ENCODE measurements at regions not wholly inside any gene's neighbourhood (a gene's known extent, or its start where the extent isn't known, plus 50 kb on each side); places are given as distances from the start of the nearest gene placed in this dataset.

DNA sequence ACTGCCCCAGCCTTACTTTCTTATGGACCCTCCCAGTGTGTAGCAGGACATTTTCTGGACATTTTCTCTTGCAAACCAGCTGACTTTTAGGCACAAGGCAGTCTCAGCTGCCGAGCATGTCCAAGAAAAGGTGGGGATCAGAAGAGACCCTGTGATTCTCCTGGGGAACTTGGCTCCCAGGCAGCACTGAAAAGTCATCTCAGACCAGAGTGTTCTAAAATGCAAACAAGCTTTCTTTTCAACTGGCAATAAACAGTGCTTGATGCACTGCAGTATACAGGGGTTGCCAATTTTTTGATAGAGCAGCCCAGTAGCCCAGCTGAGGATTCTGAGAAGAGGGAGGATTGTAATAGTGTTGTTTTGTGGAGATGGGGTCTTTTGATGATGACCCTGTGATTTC is 168.0 kb upstream of the PHYHIPL start:
- Histone ChIP-seq H3K27me3 (no peaks in the 10 kb centered on the region), H3K27ac (no peak overlapping the region), H3K4me3 (no peak overlapping the region), H3K36me3 (ENCODE audit: low read depth, missing control alignments) (no peaks in the 10 kb centered on the region), H3K4me1 (peaks cover 13% of the 10 kb centered on the region), H3K9me3 (no peaks in the 10 kb centered on the region)
- DNase-seq: peak; percentile 36
- 44 to 50% methylated on average over 1 of the region's 1 CpG for WGBS, 2 donors
- intact Hi-C loops (cut with DNase I; ENCODE audit: low total_unique reads): no loop called here
- TF ChIP-seq, protein P1, sequence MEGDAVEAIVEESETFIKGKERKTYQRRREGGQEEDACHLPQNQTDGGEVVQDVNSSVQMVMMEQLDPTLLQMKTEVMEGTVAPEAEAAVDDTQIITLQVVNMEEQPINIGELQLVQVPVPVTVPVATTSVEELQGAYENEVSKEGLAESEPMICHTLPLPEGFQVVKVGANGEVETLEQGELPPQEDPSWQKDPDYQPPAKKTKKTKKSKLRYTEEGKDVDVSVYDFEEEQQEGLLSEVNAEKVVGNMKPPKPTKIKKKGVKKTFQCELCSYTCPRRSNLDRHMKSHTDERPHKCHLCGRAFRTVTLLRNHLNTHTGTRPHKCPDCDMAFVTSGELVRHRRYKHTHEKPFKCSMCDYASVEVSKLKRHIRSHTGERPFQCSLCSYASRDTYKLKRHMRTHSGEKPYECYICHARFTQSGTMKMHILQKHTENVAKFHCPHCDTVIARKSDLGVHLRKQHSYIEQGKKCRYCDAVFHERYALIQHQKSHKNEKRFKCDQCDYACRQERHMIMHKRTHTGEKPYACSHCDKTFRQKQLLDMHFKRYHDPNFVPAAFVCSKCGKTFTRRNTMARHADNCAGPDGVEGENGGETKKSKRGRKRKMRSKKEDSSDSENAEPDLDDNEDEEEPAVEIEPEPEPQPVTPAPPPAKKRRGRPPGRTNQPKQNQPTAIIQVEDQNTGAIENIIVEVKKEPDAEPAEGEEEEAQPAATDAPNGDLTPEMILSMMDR (IDR thresholded peaks at IDR 0.05): no peak
- no peak for TF ChIP-seq POLR2A (IDR thresholded peaks at IDR 0.05)

GRCh38 chr10:59011972-59012632 is 164.3 kb upstream of the PHYHIPL start:
- no peak for DNase-seq
- H3K27me3 ChIP-seq: no peaks in the 10 kb centered on the region
- peaks cover 8% of the 10 kb centered on the region for H3K4me1 ChIP-seq
- H3K27ac ChIP-seq: no peak overlapping the region
- H3K36me3 ChIP-seq (ENCODE audit: low read depth, missing control alignments): no peaks in the 10 kb centered on the region
- TF ChIP-seq, protein P1 (IDR thresholded peaks at IDR 0.05): no peak
- no peak for TF ChIP-seq POLR2A (IDR thresholded peaks at IDR 0.05)
- H3K4me3 ChIP-seq: no peak overlapping the region
- intact Hi-C loops (cut with DNase I; ENCODE audit: low total_unique reads): loop anchor here (10.0 kb wide), 1 partner anchor 577 kb away; no protein-coding TSS in a partner anchor
- H3K9me3 ChIP-seq: no peaks in the 10 kb centered on the region
- WGBS, 2 donors: 83 to 84% methylated on average over 7 of the region's 7 CpGs

GRCh38 chr10:59012839-59013238 is 163.6 kb upstream of the PHYHIPL start:
- intact Hi-C loops (cut with DNase I; ENCODE audit: low total_unique reads): loop anchor here (10.0 kb wide), 1 partner anchor 578 kb away; no protein-coding TSS in a partner anchor
- WGBS, 2 donors: 76 to 82% methylated on average over 3 of the region's 3 CpGs
- H3K4me3 ChIP-seq: no peak overlapping the region
- no peaks in the 10 kb centered on the region for H3K9me3 ChIP-seq
- no peak for DNase-seq
- H3K27me3 ChIP-seq: no peaks in the 10 kb centered on the region
- TF ChIP-seq, protein P1 (IDR thresholded peaks at IDR 0.05): no peak
- TF ChIP-seq POLR2A (IDR thresholded peaks at IDR 0.05): no peak
- H3K4me1 ChIP-seq: peaks cover 8% of the 10 kb centered on the region
- no peak overlapping the region for H3K27ac ChIP-seq
- no peaks in the 10 kb centered on the region for H3K36me3 ChIP-seq (ENCODE audit: low read depth, missing control alignments)

- H3K9me3 ChIP-seq: no peaks in the 10 kb centered on the region
- no peak for DNase-seq
- no peaks in the 10 kb centered on the region for H3K36me3 ChIP-seq (ENCODE audit: low read depth, missing control alignments)
- TF ChIP-seq, protein P1 (IDR thresholded peaks at IDR 0.05): no peak
- no peak for TF ChIP-seq POLR2A (IDR thresholded peaks at IDR 0.05)
- H3K27me3 ChIP-seq: no peaks in the 10 kb centered on the region
- WGBS, 2 donors: 67 to 79% methylated on average over 4 of the region's 4 CpGs
- intact Hi-C loops (cut with DNase I; ENCODE audit: low total_unique reads): loop anchor here (10.0 kb wide), 1 partner anchor 581 kb away; no protein-coding TSS in a partner anchor
- no peak overlapping the region for H3K27ac ChIP-seq
- H3K4me3 ChIP-seq: no peak overlapping the region
- no peaks in the 10 kb centered on the region for H3K4me1 ChIP-seq
Observed at GRCh38 chr10:59016043-59016442, 160.4 kb upstream of the PHYHIPL start.

DNA sequence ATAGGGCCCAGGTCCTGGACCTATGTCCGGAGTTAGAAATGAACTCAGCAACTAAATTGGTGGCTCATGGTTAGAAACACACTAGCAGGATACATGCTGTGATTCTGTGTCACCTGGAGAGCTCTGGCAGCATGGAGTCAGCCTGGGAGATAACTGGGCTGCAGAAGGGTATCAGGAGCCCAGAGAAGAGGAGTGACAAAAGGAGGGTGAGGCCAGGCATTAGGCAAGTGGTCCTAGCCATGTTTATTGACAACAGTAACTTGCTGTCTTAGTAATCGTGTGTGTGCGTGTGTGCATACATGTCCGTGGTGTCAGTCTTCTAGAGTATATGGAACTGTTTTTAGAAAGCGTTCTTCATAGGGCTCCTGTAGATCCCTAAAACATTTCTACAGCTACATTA is 157.5 kb upstream of the PHYHIPL start:
- Histone ChIP-seq H3K36me3 (ENCODE audit: low read depth, missing control alignments) (no peaks in the 10 kb centered on the region), H3K4me3 (no peak overlapping the region), H3K27ac (peak overlapping the region in 1 of 2 donors; percentile 20), H3K9me3 (no peaks in the 10 kb centered on the region), H3K27me3 (no peaks in the 10 kb centered on the region), H3K4me1 (no peaks in the 10 kb centered on the region)
- TF ChIP-seq POLR2A (IDR thresholded peaks at IDR 0.05): no peak
- TF ChIP-seq, protein P1 (IDR thresholded peaks at IDR 0.05): no peak
- intact Hi-C loops (cut with DNase I; ENCODE audit: low total_unique reads): loop anchor here (10.0 kb wide), 1 partner anchor 584 kb away; no protein-coding TSS in a partner anchor
- 61 to 63% methylated on average over 5 of the region's 5 CpGs for WGBS, 2 donors
- no peak for DNase-seq

Data from testis (tissue), 2 donors.